ENCODE measurements at regions not wholly inside any gene's neighbourhood (a gene's known extent, or its start where the extent isn't known, plus 50 kb on each side); places are given as distances from the start of the nearest gene placed in this dataset.

DNA sequence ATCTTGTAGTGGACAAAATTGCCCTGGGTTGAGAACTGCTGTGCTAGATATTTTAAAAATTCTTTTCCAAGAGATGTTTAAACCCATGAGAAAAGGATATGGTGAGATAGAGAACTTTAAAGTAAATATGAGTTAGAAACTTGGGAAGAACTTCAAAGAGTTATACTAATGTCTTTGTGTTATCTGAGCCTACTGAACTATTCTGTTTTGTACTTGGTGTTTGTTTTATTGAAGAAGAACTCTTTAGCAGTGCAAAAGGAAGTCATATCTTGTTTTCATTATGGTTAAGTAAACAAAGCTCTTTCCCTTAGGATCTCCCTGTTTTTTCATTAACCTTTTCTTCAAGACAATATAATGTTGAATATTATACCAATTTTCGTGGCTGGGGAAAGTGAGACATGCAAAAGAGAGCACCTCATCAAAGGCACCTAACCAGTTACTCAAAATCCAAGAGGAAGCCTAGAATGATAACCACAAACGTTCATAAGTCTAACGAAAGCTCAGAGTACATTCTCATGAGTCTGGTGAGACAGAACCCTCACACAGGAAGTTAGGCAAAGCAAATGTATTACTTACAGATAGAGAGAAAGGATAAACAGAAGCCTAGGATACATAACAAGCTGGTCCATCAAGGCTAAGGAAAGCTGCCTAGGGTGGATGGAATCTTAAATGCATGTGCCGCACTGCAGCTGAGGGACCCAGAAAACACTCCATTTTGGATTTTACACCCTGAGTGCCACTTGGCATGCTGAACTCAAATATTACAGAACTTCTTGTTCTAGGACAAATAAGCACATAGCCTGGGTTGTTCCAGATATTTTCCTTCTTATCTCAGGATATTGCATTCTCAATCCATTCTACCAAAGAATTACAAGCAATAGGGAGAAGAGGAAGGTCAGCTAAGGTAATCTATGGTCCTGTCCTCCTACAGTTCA lies 112.5 kb upstream of the ANO3 start (continued):
- TF ChIP-seq, protein P1, sequence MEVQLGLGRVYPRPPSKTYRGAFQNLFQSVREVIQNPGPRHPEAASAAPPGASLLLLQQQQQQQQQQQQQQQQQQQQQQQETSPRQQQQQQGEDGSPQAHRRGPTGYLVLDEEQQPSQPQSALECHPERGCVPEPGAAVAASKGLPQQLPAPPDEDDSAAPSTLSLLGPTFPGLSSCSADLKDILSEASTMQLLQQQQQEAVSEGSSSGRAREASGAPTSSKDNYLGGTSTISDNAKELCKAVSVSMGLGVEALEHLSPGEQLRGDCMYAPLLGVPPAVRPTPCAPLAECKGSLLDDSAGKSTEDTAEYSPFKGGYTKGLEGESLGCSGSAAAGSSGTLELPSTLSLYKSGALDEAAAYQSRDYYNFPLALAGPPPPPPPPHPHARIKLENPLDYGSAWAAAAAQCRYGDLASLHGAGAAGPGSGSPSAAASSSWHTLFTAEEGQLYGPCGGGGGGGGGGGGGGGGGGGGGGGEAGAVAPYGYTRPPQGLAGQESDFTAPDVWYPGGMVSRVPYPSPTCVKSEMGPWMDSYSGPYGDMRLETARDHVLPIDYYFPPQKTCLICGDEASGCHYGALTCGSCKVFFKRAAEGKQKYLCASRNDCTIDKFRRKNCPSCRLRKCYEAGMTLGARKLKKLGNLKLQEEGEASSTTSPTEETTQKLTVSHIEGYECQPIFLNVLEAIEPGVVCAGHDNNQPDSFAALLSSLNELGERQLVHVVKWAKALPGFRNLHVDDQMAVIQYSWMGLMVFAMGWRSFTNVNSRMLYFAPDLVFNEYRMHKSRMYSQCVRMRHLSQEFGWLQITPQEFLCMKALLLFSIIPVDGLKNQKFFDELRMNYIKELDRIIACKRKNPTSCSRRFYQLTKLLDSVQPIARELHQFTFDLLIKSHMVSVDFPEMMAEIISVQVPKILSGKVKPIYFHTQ (CRISPR knock-in tag; IDR thresholded peaks at IDR 0.05) = no peak
- TF ChIP-seq FOXJ3 (CRISPR knock-in tag; IDR thresholded peaks at IDR 0.05; ENCODE audit: borderline replicate concordance) (no peak), NR3C1 (CRISPR knock-in tag; conservative IDR thresholded peaks at IDR 0.05; ENCODE audit: low read depth) (no peak), TCF7 (CRISPR knock-in tag; IDR thresholded peaks at IDR 0.05; ENCODE audit: low read depth) (no peak), GRHL2 (CRISPR knock-in tag; IDR thresholded peaks at IDR 0.05; ENCODE audit: insufficient replicate concordance, severe bottlenecking) (no peak), ZNF532 (CRISPR knock-in tag; IDR thresholded peaks at IDR 0.05; ENCODE audit: borderline replicate concordance) (no peak), E2F4 (CRISPR knock-in tag; IDR thresholded peaks at IDR 0.05; ENCODE audit: borderline replicate concordance, low read depth) (no peak), KAT7 (CRISPR knock-in tag; IDR thresholded peaks at IDR 0.05; ENCODE audit: borderline replicate concordance) (no peak), JAZF1 (CRISPR knock-in tag; IDR thresholded peaks at IDR 0.05) (no peak), CDX4 (CRISPR knock-in tag; IDR thresholded peaks at IDR 0.05; ENCODE audit: borderline replicate concordance) (no peak), ELF4 (CRISPR knock-in tag; IDR thresholded peaks at IDR 0.05; ENCODE audit: low read depth) (no peak), USF1 (CRISPR knock-in tag; IDR thresholded peaks at IDR 0.05) (no peak)
- TF ChIP-seq, protein P2, sequence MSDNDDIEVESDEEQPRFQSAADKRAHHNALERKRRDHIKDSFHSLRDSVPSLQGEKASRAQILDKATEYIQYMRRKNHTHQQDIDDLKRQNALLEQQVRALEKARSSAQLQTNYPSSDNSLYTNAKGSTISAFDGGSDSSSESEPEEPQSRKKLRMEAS (CRISPR knock-in tag; IDR thresholded peaks at IDR 0.05) = no peak

GRCh38 chr11:26225646-26226045 lies 106.3 kb upstream of the ANO3 start:
- H3K4me1 Mint-ChIP-seq = no peaks in the 10 kb centered on the region
- H3K27ac Mint-ChIP-seq = no peak overlapping the region
- H3K36me3 Mint-ChIP-seq = peaks cover 28% of the 10 kb centered on the region
- H3K27me3 Mint-ChIP-seq (ENCODE audit: low read depth) = no peaks in the 10 kb centered on the region
- CTCF ChIA-PET = no interaction called here
- DNase-seq (ENCODE audit: low spot score) (no peak), ATAC-seq (no peak)
- H3K4me3 Mint-ChIP-seq = no peak overlapping the region
- POLR2A ChIA-PET = no interaction called here
- peaks cover 38% of the 10 kb centered on the region for H3K9me3 Mint-ChIP-seq
- TF ChIP-seq PREB (CRISPR knock-in tag; IDR thresholded peaks at IDR 0.05; ENCODE audit: borderline replicate concordance) (no peak), CREM (CRISPR knock-in tag; IDR thresholded peaks at IDR 0.05) (no peak), RORB (CRISPR knock-in tag; IDR thresholded peaks at IDR 0.05) (no peak), FOXJ3 (CRISPR knock-in tag; IDR thresholded peaks at IDR 0.05; ENCODE audit: borderline replicate concordance) (no peak), NR1H2 (CRISPR knock-in tag; IDR thresholded peaks at IDR 0.05) (no peak), EMX1 (CRISPR knock-in tag; IDR thresholded peaks at IDR 0.05) (no peak), GTF2I (CRISPR knock-in tag; conservative IDR thresholded peaks at IDR 0.05) (no peak), ETV6 (CRISPR knock-in tag; IDR thresholded peaks at IDR 0.05) (no peak), NR2C2 (CRISPR knock-in tag; IDR thresholded peaks at IDR 0.05) (no peak), TEAD1 (CRISPR knock-in tag; IDR thresholded peaks at IDR 0.05) (no peak)
